A172 (cell line): ENCODE measurements at regions not wholly inside any gene's neighbourhood (a gene's known extent, or its start where the extent isn't known, plus 50 kb on each side); places are given as distances from the start of the nearest gene placed in this dataset.
"Not testable (repeated sequence)": the region's sequence is repeated elsewhere in the genome, so short reads cannot be mapped to it uniquely, and the experiment has no call there.

Experiments
- DNase-seq: peaks from one replicate; pipeline ENCODE4 v3.0.0-alpha.2; 2015; ENCODE audit warnings: low spot score

GRCh38 chr5:88092958-88093605 lies 175.6 kb downstream of the TMEM161B start:
- no peak for DNase-seq

- no peak for DNase-seq
Observed at GRCh38 chr5:88092358-88092757, 176.3 kb downstream of the TMEM161B start.

GRCh38 chr5:88090506-88090905 lies 178.1 kb downstream of the TMEM161B start:
- no peak for DNase-seq

GRCh38 chr5:88089719-88090390 lies 178.8 kb downstream of the TMEM161B start:
- no peak for DNase-seq

GRCh38 chr5:88085462-88085861 lies 183.2 kb downstream of the TMEM161B start:
- DNase-seq, result no peak

- DNase-seq, result no peak
Observed at GRCh38 chr5:88081877-88082276, 186.8 kb downstream of the TMEM161B start.

- DNase-seq, result no peak
Observed at GRCh38 chr5:88063813-88064212, 204.8 kb downstream of the TMEM161B start.

GRCh38 chr5:88060194-88060593 lies 208.5 kb downstream of the TMEM161B start:
- no peak for DNase-seq

GRCh38 chr5:88058625-88059024 lies 210.0 kb downstream of the TMEM161B start:
- DNase-seq, result no peak

GRCh38 chr5:88052468-88052867 lies 216.2 kb downstream of the TMEM161B start:
- not testable (repeated sequence) for DNase-seq

GRCh38 chr5:88051148-88051547 lies 217.5 kb downstream of the TMEM161B start:
- no peak for DNase-seq

- no peak for DNase-seq
Observed at GRCh38 chr5:88049737-88050136, 218.9 kb downstream of the TMEM161B start.

GRCh38 chr5:88049156-88049555 lies 219.5 kb downstream of the TMEM161B start:
- no peak for DNase-seq

GRCh38 chr5:88045931-88046461 lies 222.6 kb downstream of the TMEM161B start:
- DNase-seq, result no peak

GRCh38 chr5:88045165-88045564 lies 223.5 kb downstream of the TMEM161B start:
- DNase-seq, result no peak

GRCh38 chr5:88034520-88034919 lies 234.1 kb downstream of the TMEM161B start:
- DNase-seq, result no peak

GRCh38 chr5:88033191-88033590 lies 235.5 kb downstream of the TMEM161B start:
- no peak for DNase-seq

GRCh38 chr5:88029011-88029410 lies 239.6 kb downstream of the TMEM161B start:
- no peak for DNase-seq

GRCh38 chr5:88021141-88021540 lies 247.5 kb downstream of the TMEM161B start:
- no peak for DNase-seq

GRCh38 chr5:88014984-88015383 lies 253.7 kb downstream of the TMEM161B start:
- DNase-seq, result not testable (repeated sequence)

GRCh38 chr5:88000877-88001276 lies 267.8 kb downstream of the TMEM161B start:
- no peak for DNase-seq

- no peak for DNase-seq
Observed at GRCh38 chr5:87997662-87998061, 271.0 kb downstream of the TMEM161B start.

GRCh38 chr5:87966213-87966612 lies 302.4 kb downstream of the TMEM161B start:
- DNase-seq, result no peak
